ENCODE measurements at regions not wholly inside any gene's neighbourhood (a gene's known extent, or its start where the extent isn't known, plus 50 kb on each side); places are given as distances from the start of the nearest gene placed in this dataset.
A peak's percentile ranks its signal among the peaks of the same experiment; 100 is the strongest.

DNA sequence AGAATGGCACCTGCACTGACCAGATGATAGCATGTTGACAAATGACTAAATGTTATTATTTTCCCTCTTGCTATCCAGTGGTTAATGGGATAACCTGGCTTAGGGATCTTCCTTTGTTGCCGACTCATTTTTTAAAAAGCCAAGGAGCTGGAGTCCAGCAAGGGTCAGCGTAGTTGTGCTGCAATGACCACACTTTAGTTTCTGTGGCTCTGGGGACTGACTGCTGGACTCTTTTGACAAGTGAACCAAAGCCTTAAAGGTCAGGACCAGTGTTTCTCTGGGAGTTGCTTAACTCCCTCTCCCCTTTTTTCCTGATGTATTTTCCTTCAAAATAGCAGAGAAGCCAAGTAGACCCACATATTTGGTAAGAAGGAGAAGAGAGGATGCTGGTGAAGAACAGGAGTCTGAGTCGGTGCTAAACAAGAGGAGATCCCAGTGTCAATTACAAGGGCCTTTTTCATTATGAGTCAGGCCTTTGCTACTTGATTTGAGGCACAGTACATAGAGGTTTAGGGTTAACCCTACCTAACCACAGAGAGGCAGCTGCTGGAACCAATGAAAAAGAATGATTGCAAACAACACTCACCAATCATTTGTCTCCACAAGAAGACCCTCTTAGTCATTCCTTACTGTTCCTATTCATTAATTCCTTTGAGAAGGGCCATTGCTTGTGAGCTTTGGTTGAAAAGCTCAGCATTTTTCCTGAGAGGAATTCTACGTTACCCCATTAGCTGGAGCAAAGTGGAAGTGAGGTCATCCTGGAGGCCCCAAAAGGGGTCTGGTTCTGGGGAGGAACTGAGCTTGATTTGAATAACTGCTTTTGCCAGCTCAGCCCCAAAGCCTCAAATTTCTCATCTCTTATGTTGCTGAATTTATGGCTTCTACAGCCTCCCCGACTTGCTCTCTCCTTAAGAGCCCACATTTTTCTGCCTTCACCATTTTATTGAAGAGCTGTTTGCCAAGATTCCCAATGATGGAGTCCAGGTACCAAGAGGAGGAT lies 137.6 kb upstream of the HNMT start:
- H3K27ac ChIP-seq: peak overlapping the region in 1 of 4 donors; percentile 40
- TF ChIP-seq EP300 (IDR thresholded peaks at IDR 0.05) (peak in 1 of 2 donors; percentile 21), CTCF (IDR thresholded peaks at IDR 0.05) (no peak)
- H3K27me3 ChIP-seq: no peaks in the 10 kb centered on the region
- no peaks in the 10 kb centered on the region for H3K9me3 ChIP-seq
- WGBS, 2 donors: 61 to 63% methylated on average over 5 of the region's 5 CpGs
- H3K36me3 ChIP-seq: no peaks in the 10 kb centered on the region
- no peaks in the 10 kb centered on the region for H3K4me1 ChIP-seq
- no peak overlapping the region for H3K4me3 ChIP-seq
- no peak for DNase-seq (ENCODE audit: low spot score in 2 of 2)

GRCh38 chr2:137828624-137829023 lies 135.6 kb upstream of the HNMT start:
- TF ChIP-seq EP300 (IDR thresholded peaks at IDR 0.05) (no peak), CTCF (IDR thresholded peaks at IDR 0.05) (no peak), POLR2A (IDR thresholded peaks at IDR 0.05) (no peak)
- H3K4me1 ChIP-seq: no peaks in the 10 kb centered on the region
- WGBS, 2 donors: 61 to 92% methylated on average over 3 of the region's 3 CpGs
- H3K4me3 ChIP-seq: no peak overlapping the region
- H3K27me3 ChIP-seq: no peaks in the 10 kb centered on the region
- no peaks in the 10 kb centered on the region for H3K9me3 ChIP-seq
- H3K27ac ChIP-seq: no peak overlapping the region
- H3K36me3 ChIP-seq: no peaks in the 10 kb centered on the region
- DNase-seq (ENCODE audit: low spot score in 2 of 2): no peak

DNA sequence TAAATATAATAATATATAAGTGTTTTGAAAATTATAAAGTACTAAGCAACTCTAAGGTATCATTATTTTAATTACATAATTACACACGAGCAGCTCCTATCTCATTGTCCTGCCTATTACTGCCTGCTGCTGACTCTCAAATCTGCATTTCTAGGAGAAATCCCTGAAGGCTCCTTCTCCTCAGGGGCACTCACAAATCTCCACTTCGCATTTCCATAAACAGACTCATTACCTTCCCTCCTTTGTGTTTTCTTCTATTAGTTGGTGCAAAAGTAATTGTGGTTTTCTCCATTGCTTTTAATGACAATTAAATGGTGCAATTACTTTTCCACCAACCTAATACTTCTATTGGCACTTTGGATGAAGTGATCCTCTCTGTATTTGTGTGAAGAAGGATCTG lies 135.0 kb upstream of the HNMT start:
- H3K4me3 ChIP-seq: no peak overlapping the region
- H3K27ac ChIP-seq: no peak overlapping the region
- no peaks in the 10 kb centered on the region for H3K36me3 ChIP-seq
- DNase-seq (ENCODE audit: low spot score in 2 of 2): no peak
- no peak for TF ChIP-seq EP300 (IDR thresholded peaks at IDR 0.05)
- 59 to 62% methylated on average over 2 of the region's 2 CpGs for WGBS, 2 donors
- H3K27me3 ChIP-seq: no peaks in the 10 kb centered on the region
- H3K4me1 ChIP-seq: no peaks in the 10 kb centered on the region
- no peaks in the 10 kb centered on the region for H3K9me3 ChIP-seq

DNA sequence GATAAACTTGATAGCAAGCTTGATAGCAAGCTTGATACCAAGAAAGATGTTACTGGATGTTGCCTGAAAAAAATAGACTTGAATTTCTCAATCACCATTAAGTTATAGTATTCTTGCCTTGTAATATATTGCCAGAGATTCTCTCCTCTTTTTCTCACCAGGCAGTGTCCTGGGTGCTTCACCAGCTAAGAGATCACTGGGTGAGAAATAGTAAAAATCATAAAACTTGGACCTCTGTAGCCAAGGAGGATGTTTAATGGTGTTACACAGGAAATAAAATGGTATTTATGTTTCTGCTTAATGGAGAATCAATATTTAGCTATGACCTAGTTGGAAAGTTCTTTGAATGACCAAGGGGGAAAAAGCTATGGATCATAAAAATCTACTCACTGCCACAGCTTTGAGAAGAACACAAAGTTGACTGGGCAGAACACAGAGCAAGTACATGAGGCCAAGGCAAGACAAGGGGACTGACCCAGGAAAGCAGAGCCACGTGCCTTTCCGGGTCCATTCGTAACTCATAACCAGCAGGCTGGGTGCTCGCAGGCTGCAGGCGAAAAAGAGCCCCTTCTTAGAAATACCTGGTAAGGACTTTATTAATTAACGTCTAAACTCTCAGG lies 129.4 kb upstream of the HNMT start:
- H3K27me3 ChIP-seq: no peaks in the 10 kb centered on the region
- no peak overlapping the region for H3K4me3 ChIP-seq
- no peak overlapping the region for H3K27ac ChIP-seq
- 83 to 90% methylated on average over 6 of the region's 6 CpGs for WGBS, 2 donors
- no peaks in the 10 kb centered on the region for H3K9me3 ChIP-seq
- TF ChIP-seq CTCF (IDR thresholded peaks at IDR 0.05) (no peak), EP300 (IDR thresholded peaks at IDR 0.05) (no peak)
- DNase-seq (ENCODE audit: low spot score in 2 of 2): no peak
- no peaks in the 10 kb centered on the region for H3K4me1 ChIP-seq
- no peaks in the 10 kb centered on the region for H3K36me3 ChIP-seq

- no peak overlapping the region for H3K27ac ChIP-seq
- no peak for DNase-seq (ENCODE audit: low spot score in 2 of 2)
- 92 to 100% methylated on average over 3 of the region's 3 CpGs for WGBS, 2 donors
- TF ChIP-seq POLR2A (IDR thresholded peaks at IDR 0.05) (no peak), EP300 (IDR thresholded peaks at IDR 0.05) (no peak), CTCF (IDR thresholded peaks at IDR 0.05) (no peak)
- no peaks in the 10 kb centered on the region for H3K9me3 ChIP-seq
- H3K27me3 ChIP-seq: no peaks in the 10 kb centered on the region
- H3K4me3 ChIP-seq: no peak overlapping the region
- H3K36me3 ChIP-seq: no peaks in the 10 kb centered on the region
- no peaks in the 10 kb centered on the region for H3K4me1 ChIP-seq
Observed at GRCh38 chr2:137836671-137837070, 127.6 kb upstream of the HNMT start.
